HK-2 (cell line): ENCODE measurements at regions not wholly inside any gene's neighbourhood (a gene's known extent, or its start where the extent isn't known, plus 50 kb on each side); places are given as distances from the start of the nearest gene placed in this dataset.
"Not testable (repeated sequence)": the region's sequence is repeated elsewhere in the genome, so short reads cannot be mapped to it uniquely, and the experiment has no call there.

Experiments used
- DNase-seq: peaks from one replicate; pipeline ENCODE4 v3.0.0-alpha.2; 2018; ENCODE audit not compliant: unreplicated experiment

DNA sequence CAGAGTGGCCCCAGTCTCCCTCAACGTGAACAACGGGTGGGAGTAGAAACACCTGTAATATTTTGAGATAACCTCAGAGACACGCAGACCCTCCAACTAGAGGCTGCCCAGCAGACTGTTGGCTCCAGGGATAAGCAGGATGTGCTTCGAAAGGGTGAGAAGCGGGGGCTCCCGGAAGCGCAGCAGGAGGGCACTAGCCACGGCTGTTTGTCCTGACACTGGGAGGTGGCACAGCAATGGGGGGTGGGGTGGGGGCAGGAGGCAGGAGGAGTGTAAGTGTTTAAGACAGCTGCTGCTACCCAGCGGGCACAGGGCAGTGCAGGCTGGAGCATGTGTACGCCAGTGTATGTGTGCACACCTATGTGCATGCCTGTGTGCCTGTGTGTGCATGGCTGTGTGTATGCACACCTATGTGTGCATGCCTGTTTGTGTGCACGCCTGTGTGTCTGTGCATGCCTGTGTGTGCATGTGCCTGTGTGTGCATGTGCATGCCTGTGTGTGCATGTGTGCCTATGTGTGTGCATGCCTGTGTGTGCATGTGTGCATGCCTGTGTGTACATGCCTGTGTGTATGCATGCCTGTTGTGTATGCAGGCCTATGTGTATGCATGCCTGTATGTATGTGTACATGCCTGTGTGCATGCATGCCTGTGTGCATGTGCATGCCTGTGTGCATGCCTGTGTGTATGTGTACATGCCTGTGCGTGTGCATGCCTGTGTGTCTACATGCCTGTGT is 154.7 kb downstream of the SHANK2 start:
- DNase-seq = no peak

DNA sequence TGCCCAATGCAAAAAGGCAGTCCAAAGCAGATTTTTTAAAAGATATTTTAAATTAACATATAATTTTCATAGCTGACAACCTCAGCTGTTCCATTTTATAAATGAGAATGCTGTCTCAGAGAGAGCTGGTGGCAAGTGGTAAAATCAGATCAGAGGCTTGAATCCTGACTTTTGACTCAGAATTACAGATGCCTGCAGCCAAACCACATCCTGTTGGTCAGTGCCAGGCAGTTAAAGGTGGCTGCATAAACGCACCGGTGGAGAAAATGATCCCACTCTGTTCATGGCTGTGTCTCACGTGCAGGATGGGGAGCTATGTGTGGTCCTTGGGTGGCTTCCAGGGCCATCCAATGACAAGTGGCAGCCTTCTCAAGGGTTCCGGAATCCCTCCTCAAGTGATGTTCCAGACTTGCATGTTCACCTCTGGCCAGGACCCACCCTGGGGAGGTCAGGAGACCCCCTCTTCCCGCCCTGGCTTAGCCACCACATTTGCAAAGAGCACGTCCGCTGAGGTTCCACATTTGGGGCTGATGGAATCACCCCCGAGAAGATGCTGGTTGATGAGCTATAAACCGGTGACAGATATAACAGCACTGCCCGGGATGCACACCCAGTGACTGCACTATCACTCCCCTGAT is 155.5 kb downstream of the SHANK2 start:
- peak; percentile 29 for DNase-seq

DNA sequence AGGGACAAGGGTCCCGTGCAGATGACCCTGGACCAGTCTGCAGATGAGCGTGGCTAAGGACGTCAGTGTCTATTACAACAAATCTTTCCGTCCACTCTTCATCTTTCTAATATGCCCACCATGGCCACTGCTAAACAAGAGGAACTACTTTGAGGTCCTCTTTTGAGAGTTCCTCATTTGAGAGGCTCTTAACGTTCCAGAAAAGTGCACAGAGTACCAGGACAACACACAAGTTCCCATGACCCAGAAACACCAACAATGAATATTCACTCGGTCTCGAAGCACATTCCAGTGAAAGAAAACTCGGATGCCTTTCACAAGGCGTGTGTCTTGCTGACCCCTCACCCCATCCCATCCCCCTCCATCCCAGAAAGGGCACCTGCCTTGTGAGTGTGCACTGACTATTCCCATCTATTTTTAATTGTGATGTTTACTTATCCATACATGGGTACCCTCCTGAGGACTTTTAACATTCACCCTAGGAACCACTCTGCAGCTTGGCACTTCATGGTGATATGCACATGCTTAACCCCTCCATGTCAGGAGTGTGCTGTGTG is 157.0 kb downstream of the SHANK2 start:
- DNase-seq = no peak

DNA sequence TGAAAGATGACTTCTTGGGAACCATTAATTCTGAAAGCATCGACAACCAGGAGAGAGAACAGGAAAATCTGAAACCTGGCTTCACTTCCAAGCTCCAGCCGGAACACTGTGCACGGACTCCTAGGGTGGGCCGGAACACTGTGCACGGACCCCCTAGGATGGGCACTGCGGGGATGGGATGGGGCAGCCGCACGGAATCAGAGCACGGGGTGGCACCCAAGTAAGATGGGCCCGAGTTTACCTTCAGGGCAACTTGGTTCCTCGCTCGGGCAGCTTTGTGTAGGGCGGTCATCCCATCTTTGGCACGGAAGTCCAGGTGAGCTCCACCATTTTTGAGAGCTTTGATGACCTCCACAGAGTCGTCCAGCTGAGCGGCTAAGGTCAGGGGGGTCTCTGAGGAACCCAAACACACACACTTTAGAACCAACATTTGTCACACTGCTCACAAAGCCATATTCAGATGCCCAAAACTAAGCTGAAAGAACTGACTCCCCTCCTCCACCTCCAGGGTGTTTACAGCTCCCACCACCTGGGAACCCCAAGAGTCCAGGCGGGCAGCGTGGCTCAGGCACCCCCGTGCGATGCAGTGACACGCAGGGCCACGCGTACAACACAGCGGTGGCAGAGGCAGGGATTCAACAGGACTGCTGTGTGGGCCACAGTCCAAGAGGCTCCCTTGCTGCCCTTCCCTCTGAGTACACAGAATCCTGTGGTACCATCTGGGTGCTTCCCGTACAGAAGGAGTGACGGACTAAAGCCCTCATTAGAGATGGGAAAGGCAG is 157.9 kb downstream of the SHANK2 start:
- no peak for DNase-seq

DNA sequence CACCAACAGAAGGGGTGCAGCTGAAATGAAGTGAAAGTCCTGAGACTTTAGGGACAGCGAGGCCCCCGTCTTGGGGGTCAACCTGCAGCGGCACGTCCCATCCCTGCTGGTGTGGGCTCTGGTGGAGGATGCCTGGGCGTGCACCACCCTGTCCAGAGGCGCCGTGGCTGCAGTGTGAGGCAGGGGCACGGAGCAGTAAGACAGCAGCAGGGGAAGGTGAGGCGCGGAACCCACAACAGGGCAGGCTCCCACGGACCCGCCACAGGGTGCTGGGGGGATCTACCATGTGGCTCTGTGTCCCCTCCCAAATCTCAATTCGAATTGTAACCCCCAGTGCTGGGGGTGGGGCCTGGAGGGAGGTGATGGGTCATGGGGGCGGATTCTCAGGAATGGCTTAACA is 158.6 kb downstream of the SHANK2 start:
- no peak for DNase-seq

DNA sequence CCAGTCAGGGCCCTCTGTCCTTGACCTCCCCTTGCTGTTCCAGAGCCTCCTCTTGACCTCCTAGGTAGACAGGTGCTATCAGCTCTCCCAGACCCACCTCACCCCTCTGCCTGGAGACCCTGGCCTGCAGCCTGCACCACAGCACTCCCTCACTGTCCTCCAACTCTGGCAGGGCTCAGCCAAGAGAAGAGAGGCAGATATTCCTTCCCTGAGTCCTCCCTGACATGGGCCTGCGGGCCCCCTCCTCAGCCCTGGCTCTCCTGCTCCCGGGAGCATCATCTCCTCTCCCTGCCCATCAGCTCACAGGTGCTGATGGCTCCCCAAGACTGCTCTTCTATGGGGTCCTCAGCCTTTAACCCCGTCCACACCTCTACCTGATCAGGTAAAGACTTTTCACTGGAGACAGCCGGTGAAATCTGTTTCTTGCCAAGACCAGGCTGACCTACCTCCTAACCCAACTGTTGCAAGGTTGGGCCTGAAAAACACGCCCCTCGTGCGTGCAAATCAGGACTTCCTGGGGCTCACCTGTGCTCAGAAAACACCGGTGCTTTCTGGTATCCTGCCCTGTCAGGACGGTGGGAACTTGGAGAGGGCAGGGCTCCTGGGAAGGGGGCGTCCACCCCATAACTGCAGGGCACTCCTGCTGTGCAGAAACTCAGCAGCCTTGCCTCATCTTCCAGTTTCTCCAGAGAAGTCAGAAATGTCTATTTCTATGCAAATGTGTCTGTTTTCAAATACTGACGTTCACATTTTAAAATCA is 160.7 kb downstream of the SHANK2 start:
- DNase-seq = no peak

DNA sequence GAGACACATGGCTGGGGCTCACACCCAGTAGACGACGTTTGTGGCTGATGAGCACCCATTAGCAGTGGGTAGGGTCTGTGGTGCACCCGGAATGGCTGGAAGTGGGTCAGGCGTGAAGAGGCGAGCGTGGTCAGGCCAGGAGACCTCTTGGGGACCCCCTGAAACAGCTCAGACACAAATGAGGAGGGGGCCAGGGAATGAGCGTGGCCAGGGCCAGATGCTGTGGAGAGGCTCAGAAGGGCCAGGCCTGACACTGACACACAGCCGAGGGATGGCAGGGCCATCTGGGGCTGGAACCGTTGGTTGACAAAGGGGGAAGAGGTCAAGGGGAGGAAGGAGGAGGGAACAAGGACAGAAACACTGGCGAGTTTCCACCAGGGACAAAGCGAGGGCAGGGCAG is 162.8 kb downstream of the SHANK2 start:
- no peak for DNase-seq

DNA sequence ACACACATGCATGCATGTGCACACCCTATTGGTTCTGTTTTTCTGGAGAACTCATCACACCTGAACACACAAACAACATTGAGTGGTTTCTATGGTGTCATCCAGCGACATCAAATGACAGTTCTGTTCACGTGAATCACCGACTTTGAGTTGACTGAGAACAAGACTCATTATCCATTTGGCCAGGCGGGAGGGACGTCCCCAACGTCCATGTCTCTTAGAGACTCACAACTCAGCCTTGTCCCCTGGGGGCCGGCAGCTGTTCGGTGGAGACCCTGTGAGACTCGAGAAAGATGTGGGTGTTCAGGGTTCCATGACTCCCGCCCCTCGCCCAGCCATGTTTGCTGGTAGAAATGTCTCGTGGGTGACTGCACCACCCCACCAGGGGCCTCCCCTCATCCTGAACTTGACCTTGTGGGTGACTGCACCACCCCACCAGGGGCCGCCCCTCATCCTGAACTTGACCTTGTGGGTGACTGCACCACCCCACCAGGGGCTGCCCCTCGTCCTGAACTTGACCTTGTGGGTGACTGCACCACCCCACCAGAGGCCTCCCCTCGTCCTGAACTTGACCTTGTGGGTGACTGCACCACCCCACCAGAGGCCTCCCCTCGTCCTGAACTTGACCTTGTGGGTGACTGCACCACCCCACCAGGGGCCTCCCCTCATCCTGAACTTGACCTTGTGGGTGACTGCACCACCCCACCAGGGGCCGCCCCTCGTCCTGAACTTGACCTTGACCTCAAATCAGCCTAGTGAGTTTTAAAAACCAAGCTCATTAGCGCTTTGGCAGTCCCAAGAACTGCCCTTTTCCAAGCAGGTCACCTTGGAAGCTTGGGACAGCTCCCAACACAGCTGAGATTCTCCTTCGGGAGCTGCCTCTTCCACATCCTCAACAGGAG is 163.8 kb downstream of the SHANK2 start:
- not testable (repeated sequence) for DNase-seq

DNA sequence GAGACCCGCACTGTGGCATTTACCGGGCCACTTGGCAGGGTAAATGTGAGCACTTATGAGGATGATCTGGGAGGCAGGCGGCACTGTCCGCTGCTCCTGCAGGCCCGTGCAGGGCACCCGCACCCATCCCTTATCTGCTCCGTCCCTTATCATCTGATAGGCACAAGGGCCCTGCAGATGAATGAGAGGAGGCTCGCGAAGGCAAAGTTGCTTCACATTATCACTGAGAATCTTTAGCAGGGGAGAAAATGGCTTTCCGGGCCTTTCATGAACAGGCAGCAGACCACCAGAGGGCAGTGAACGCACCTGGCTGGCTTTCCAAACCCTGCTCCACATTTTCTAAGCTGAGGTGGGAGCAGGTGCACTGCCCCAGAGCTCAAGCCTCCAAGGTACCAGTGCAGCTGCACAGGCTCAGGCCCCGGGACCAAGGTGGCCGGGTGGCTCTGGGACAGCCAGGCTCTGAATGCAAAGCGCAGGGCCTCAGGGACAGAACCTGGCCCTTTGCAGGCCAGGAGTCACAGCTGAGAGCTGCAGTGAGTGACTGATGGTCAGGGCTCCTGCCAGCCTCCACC is 165.6 kb downstream of the SHANK2 start:
- DNase-seq = peak; percentile 29

DNA sequence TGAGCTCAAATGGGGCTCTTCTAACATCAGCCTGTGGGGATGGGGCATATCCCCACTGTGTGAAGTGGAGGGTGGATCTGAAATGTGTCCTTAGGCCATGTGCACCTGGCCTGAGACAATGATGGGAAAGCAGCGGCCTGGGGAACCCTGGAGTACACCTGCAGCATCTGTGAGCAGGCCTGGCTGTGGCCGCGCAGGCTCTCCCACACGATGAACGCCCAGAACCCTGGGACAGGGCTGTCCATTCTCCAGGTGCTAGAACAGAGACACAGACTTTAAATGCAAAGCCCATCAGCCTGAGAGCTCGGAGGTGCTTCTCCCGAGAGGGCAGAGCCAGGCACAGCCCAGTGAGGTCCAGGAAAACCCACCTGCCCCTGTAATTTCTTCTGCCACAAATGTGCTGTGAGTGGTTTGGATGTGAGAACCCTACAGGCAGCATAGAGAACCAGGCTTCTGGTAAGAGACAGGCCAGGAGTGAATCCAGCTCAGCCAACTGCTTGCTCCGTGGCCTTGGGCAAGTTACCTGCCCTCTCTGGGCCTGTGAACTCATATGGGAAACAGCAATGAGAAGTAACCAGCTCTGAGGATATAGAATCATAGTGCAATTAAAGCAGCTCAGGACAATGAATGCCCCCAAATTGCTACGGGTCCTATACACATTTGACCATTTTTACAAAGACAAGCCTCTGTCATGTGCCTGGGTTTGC is 167.9 kb downstream of the SHANK2 start:
- DNase-seq = no peak

DNA sequence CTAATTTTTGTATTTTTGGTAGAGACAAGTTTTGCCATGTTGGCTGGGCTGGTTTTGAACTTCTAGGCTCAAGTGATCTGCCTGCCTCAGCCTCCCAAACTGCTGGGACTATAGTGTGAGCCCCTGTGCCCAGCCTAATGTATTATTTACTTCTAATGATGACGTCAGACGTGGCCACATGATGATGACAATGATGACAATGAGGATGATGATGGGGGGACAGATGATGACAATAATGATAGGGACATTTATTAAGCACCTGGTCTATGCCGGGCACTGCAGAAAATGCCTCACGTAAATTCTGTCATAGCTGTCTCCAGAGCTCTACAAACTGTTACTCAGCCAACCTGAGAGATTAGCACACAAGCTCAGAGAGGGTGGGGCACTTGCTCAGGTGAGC is 169.3 kb downstream of the SHANK2 start:
- DNase-seq = no peak

DNA sequence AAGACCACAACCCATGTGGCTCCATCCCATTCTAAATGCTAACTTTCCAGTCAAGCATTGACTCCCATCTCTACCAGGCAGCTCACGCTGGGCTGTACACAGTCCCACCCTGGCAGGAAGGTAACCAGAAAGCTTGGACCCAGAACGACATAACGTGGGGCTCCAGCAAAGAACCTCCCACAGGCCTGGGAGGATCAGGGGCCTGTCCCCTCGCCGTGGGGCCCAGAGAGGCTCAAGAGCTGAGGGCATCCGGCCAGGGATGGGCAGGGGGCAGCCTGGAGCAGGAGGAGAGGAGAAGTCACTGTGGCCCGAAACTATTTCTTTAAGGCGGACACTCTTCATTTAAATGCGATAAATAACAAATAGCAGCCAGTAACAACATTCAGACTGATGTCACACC is 169.9 kb downstream of the SHANK2 start:
- DNase-seq = no peak

DNA sequence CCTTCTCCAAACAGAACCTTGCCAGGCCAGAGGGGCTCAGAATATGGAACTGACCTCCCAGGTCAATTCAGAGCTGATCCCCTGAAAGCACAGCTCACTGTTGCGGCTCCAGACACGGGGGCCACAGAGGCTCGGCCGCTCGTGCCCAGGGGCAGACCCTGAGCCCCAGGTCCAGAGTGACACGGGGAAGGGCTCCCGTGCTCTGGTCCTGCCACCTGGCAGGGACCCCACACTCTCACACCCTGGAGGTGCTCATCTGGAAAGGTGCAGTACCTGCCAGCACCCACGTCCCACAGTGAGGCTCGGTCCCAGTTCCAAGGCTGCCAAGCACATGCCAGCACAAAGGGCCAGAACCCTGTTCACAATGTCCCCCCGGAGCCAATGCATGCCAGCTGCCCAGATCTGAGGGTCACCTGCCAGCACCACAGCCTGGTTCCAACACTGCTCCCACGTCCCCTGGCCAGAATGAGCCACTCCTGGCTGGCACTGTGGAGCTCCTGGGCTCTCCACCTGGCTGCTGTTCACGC is 170.6 kb downstream of the SHANK2 start:
- no peak for DNase-seq

DNA sequence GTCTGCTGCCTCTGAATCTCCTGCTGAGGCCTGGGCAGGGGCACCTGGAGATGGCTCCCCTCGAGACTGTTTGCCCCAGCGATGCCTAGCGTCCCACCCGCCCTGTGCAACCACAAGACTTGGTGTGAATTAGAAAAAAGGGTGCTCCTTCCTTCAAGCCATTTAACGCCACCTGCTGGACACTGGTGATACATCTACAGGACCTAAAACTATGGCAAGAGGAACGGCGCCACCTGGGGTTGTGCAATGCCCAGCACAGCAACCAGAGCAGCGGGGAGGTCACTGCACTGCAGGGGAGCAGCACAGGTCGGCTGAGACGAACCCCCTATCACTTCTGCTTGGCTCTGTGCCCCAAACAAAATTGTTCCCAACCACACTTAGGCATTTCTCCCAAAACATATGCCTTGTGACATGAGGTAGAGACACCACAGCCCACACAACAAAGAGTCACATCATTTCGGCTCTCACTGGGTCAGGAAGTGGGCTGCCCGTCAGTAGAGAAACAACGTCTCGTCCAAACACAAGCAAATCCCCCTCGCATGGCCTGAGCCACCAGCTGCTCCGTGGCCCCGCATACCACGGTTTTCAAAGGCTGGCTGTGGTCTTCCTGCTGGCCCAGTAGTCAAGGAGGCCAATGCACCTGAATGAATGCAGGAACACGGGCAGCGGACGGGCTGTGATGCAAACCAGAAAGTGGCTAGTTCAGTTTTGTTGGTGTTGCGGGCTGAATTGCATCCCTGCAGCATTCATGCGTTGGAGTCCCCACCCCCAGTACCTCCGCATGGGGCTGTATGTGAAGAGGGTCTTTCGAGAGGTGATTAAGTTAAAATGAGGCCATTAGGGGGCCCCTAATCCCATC is 171.9 kb downstream of the SHANK2 start:
- peak; percentile 59 for DNase-seq

DNA sequence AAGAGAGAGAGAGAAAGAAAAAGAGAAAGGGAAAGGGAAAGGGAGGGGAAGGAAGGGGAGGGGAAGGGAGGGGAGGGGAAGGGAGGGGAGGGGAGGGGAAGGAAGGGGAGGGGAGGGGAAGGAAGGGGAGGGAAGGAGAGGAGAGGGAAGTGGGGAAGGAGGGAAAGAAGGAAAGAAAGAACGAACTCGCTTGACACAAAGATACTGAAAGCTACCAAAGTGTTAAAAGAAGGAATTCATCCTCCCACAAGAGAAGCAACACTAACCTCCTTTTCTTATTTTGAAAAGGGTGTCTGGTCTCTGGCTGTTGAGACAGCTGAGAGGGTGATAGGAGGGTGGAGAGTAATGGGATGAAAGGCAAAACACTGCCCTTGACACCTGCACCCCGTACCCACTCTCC is 172.6 kb downstream of the SHANK2 start:
- no peak for DNase-seq

DNA sequence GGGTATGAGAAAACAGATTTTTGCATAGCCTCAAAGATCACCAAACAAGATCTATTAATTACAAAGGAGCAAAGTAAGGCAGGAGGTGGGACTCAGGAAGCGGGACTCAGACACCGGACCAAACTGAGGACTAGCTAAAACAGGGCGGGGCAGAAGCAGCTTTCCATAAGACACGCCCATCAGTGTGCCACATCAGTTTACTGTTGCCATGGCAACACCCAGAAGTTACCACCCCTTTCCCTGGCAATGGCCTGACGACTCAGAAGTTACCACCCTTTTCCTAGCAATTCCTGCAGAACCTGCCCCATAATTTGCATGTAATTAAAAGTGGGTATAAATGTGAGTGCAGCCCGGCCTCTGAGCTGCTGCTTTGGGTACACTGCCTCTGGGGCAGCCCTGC is 173.9 kb downstream of the SHANK2 start:
- no peak for DNase-seq

DNA sequence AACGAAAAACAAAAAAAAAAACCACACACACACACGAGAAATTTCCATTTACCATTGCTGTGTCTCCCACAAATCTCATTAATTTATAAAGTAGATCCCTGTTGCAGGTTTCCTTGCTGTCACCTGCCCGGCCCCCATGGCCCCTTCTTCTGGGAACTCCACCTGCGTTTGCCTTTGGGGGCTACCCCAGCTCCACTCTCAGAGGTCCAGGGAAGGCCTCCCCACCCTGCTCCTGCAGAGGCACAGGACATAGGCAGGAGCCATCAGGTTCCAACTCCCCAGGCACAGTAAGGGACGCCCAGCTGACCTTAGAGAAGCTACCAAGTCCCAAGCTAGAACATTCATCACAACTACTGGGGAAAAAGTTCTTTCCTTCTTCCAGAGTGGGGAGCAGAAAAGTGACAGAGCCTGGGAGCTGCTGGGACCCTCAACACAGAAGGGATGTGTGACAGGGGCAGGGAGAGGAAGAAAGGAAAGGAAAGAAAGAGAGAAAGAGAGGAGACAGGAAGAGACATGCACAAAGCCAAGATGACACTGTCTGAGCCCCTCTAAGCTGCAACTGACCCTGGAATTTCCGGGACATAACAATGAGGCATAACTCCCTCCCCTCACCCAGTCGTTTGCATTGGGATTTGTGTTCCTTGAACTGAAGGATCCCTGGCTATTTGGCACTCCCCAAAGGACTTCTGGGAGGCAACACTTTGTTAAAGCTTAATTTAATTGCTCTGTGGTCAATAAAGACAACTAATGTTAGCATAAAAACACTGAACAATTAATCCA is 175.7 kb downstream of the SHANK2 start:
- no peak for DNase-seq
